Stomach smooth muscle (tissue), 2 donors: ENCODE measurements at regions not wholly inside any gene's neighbourhood (a gene's known extent, or its start where the extent isn't known, plus 50 kb on each side); places are given as distances from the start of the nearest gene placed in this dataset.

Source experiments
- H3K27ac ChIP-seq: one replicate; pipeline ENCODE4 v1.7.0; 2013; ENCODE audit warnings: mild to moderate bottlenecking, low read length, inconsistent platforms
- H3K27me3 ChIP-seq, 2 donors: one replicate each; pipeline ENCODE4 v1.7.0; 2013; ENCODE audit warnings: low read length in 2 of 2; ENCODE audit not compliant: insufficient read depth in 2 of 2, control insufficient read depth in 1 of 2
- H3K36me3 ChIP-seq, 2 donors: one replicate each; pipeline ENCODE4 v1.7.0; 2013; ENCODE audit warnings: low read length in 2 of 2; ENCODE audit not compliant: control insufficient read depth in 2 of 2, insufficient read depth in 2 of 2
- H3K4me1 ChIP-seq: one replicate; pipeline ENCODE4 v1.7.0; 2013; ENCODE audit warnings: low read length; ENCODE audit not compliant: control insufficient read depth, insufficient read depth
- H3K4me3 ChIP-seq, 2 donors: one replicate each; pipeline ENCODE4 v1.7.0; 2013; ENCODE audit warnings: low read length in 2 of 2
- H3K9ac ChIP-seq, 2 donors: one replicate each; pipeline ENCODE4 v1.7.0; 2013; ENCODE audit warnings: low read length in 2 of 2, mild to moderate bottlenecking in 1 of 2
- H3K9me3 ChIP-seq, 2 donors: one replicate each; pipeline ENCODE4 v1.7.0; 2013; ENCODE audit warnings: low read length in 2 of 2; ENCODE audit not compliant: control insufficient read depth in 2 of 2
- donor health status: healthy.
- donor health status: Pancreatic carcinoma.

DNA sequence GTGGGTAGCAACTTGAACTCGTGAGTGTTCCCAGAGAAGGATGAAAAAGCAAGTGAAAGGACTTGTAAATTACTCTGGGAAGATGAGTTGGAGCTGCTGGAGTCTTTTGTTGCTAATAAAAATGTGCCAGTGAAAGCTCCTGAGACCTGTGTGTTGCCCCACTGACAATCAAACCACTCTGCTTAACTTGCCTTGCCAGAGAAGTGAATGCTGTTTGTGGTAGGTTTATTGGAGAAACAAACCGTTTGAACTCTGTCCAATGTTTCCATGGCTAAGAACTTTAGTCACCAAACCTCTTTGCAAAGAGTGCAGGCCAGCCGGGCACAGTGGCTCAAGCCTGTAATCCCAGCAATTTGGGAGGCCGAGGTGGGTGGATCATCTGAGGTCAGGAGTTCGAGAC, 586.9 kb downstream of the PCDH7 start:
- Histone ChIP-seq H3K9me3 (no peaks in the 10 kb centered on the region), H3K4me1 (no peaks in the 10 kb centered on the region), H3K9ac (no peak overlapping the region), H3K4me3 (no peak overlapping the region), H3K27ac (no peak overlapping the region), H3K36me3 (no peaks in the 10 kb centered on the region), H3K27me3 (no peaks in the 10 kb centered on the region)

DNA sequence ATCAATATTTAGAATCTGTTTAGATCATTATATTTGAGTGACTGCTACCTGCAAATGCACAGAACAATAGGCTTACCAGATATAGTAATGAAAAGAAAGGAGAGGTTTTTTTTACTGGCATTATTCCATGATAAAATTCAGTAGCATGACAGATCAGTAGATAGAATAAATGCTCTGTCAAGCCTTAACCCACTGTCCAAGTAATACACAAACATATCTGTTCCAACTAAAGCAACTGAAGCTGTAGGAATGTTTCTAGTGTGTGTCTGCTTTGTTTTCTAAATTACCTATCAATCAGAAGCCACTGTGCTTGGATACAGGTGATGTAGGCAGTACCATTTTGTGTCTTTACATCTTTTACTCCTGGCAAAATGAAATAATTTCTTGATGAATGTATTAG, 604.6 kb downstream of the PCDH7 start:
- no peaks in the 10 kb centered on the region for H3K36me3 ChIP-seq

DNA sequence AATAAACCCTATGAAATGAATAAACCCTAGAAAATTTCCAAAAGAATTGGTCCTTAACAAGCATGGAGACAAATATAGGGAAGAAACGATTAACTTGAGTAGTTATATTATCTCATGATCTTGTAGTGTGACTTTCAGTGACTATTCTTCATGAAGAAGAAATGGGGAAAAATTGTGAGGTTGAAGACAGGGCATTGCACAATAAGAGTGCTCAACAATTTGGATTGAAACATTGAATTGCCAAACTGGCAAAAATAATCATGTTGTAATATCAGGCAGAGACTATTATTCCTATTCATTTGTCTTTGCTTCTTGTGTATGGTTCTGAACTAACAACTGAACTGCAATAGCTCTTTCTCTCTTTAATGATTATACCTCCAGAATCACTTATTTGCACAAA, 605.1 kb downstream of the PCDH7 start:
- Histone ChIP-seq H3K27ac (no peak overlapping the region), H3K4me3 (no peak overlapping the region), H3K4me1 (no peaks in the 10 kb centered on the region), H3K9ac (no peak overlapping the region), H3K9me3 (no peaks in the 10 kb centered on the region), H3K36me3 (no peaks in the 10 kb centered on the region), H3K27me3 (no peaks in the 10 kb centered on the region)

More for the DNA sequence above, 604.6 kb downstream of the PCDH7 start:
- H3K9ac ChIP-seq = no peak overlapping the region
- no peaks in the 10 kb centered on the region for H3K4me1 ChIP-seq
- H3K4me3 ChIP-seq = no peak overlapping the region
- H3K27ac ChIP-seq = no peak overlapping the region
- no peaks in the 10 kb centered on the region for H3K9me3 ChIP-seq
- H3K27me3 ChIP-seq = no peaks in the 10 kb centered on the region

- Histone ChIP-seq H3K27me3 (no peaks in the 10 kb centered on the region), H3K9ac (no peak overlapping the region), H3K36me3 (no peaks in the 10 kb centered on the region), H3K4me1 (no peaks in the 10 kb centered on the region), H3K27ac (no peak overlapping the region), H3K4me3 (no peak overlapping the region), H3K9me3 (no peaks in the 10 kb centered on the region)
Observed at GRCh38 chr4:31327031-31327430, 606.9 kb downstream of the PCDH7 start.

DNA sequence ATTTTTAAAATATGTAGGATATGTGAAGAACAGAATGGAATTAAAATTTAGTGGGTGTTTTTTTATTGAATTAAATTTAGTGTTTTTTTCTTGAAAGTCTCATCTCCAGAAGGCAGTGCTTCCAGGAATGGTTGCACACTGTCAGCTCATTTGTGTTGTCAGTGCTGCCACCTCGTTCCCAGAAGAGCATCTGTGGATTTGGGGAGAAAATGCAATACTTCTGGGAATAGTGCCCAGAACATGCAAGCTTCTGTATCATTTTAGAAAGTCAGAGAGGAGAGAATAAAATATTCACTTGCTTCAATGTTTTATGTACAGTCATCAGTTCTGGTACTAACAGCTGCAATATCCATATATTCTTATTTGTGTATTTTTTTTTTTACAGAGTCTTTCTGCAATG, 608.8 kb downstream of the PCDH7 start:
- no peaks in the 10 kb centered on the region for H3K36me3 ChIP-seq
- H3K27ac ChIP-seq = no peak overlapping the region
- H3K27me3 ChIP-seq = no peaks in the 10 kb centered on the region
- no peak overlapping the region for H3K9ac ChIP-seq
- H3K4me3 ChIP-seq = no peak overlapping the region
- no peaks in the 10 kb centered on the region for H3K4me1 ChIP-seq
- H3K9me3 ChIP-seq = no peaks in the 10 kb centered on the region

GRCh38 chr4:31334086-31334910, 614.1 kb downstream of the PCDH7 start:
- Histone ChIP-seq H3K4me3 (no peak overlapping the region), H3K27me3 (no peaks in the 10 kb centered on the region), H3K27ac (no peak overlapping the region), H3K9me3 (no peaks in the 10 kb centered on the region), H3K4me1 (no peaks in the 10 kb centered on the region), H3K36me3 (no peaks in the 10 kb centered on the region), H3K9ac (no peak overlapping the region)

DNA sequence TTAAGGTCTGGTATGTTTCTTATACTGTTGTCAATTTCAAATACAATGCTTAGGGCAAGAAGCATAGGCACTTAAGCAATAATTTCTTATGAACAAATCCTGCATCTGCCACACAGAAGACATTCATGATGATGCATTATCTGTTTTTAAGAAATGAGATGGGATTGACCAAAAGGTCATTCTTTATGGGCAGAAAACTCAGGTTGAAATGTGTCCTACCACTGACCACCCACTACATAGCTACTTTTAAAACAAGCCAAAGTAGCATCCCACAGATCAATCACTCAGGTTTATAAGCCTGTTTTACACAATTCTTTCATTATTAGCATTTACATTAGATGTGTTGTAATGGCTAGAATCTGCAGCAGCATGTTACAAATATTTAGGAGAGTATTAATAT, 617.8 kb downstream of the PCDH7 start:
- Histone ChIP-seq H3K27ac (no peak overlapping the region), H3K9me3 (no peaks in the 10 kb centered on the region), H3K4me3 (no peak overlapping the region), H3K4me1 (no peaks in the 10 kb centered on the region), H3K36me3 (no peaks in the 10 kb centered on the region), H3K27me3 (no peaks in the 10 kb centered on the region), H3K9ac (no peak overlapping the region)

DNA sequence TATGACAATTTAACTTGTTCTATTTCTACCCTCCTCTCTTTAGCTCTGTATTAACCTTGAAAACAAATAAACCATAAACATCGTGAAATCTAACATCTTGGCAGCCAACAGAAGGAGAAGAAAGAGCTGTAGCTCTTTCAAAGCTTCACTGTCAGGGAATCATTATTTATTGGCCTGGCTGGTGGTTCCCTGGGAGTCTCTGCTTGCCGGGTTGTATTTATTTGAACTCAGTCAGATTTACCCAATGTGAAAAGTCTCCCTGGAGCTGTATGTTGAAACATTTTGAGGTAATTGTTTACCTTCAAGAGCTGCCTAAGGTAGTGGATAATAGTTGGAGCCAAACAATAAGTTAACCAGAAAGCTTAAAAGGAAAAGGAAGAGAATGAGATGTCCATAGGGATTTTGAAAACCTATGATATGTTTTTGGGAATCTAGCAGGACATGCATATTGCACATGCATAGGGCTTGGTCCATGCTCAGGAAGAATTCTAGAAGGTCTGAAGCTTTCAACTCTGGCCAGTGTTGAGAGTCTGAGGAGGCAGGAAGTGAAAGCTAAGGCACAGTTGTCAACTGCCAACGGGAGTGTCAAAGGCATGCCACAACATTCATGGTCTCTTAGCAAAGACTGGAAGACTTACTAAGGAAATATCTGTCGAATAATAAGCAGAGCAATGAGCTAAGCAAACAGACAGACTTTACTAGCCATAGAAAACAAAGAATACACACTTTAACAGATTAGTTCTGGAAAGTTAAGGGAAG, 621.6 kb downstream of the PCDH7 start:
- H3K4me1 ChIP-seq = no peaks in the 10 kb centered on the region
- no peak overlapping the region for H3K27ac ChIP-seq
- no peaks in the 10 kb centered on the region for H3K36me3 ChIP-seq

DNA sequence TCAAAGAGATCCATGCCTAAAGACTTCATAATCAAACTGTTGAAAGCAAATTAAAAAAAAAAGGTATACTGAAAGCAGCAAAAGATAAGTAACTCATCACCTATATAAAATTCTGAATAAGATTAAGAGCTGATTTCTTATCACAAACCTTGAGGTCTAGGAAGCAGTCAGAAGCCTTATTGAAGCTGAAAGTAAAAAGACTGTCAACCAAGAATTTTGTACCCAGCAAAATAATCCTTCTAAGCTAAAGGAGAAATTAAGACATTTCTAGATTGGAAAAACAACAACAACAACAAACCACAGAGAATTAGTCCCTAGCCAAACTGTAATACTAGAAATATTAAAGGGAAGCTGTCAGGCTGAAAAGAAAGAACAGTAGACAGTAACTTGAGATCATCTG, 622.9 kb downstream of the PCDH7 start:
- Histone ChIP-seq H3K27me3 (no peaks in the 10 kb centered on the region), H3K36me3 (no peaks in the 10 kb centered on the region), H3K4me1 (no peaks in the 10 kb centered on the region), H3K9ac (no peak overlapping the region), H3K27ac (no peak overlapping the region), H3K9me3 (no peaks in the 10 kb centered on the region), H3K4me3 (no peak overlapping the region)

More for the DNA sequence above, 621.6 kb downstream of the PCDH7 start:
- no peak overlapping the region for H3K9ac ChIP-seq
- H3K9me3 ChIP-seq = no peaks in the 10 kb centered on the region
- no peaks in the 10 kb centered on the region for H3K27me3 ChIP-seq
- H3K4me3 ChIP-seq = no peak overlapping the region

DNA sequence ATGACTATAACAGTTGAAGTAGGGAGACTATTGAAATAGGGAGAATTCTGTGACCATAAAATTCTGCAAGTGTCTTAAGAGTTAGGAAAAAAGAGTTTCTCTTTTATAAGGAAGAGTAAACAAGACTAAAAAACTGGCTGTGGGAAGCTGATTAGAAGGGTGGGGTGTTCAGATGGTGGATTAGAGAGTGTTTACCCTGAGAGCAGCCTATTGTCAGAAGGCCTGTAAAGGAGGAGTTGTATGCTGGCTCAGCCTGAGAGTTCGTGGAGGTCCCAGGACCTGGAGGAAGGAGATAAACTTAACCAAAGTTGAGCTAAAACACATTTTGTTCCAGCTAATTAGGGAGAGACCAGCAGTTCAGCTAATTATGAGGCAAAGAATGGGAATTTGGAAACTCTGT, 629.7 kb downstream of the PCDH7 start:
- Histone ChIP-seq H3K9me3 (no peaks in the 10 kb centered on the region), H3K27ac (no peak overlapping the region)

DNA sequence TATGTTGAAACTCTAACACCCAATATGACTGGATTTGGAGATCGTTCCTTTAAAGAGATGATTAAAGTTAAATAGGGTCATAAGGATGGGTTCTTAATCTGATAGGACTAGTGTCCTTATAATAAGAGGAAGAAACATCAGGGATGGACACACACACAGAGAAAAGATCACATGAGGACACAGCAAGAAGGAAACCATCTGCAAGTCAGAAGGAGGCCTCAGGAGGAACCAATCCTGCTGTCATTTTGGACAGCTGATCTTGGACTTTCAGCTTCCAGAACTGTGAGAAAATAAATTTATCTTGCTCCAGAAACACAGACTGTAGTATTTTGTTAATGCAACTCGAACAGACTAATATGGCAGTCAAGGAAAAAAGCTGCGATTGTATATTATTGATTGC, 631.5 kb downstream of the PCDH7 start:
- no peaks in the 10 kb centered on the region for H3K9me3 ChIP-seq
- H3K36me3 ChIP-seq = no peaks in the 10 kb centered on the region
- H3K9ac ChIP-seq = no peak overlapping the region
- H3K27ac ChIP-seq = no peak overlapping the region
- H3K27me3 ChIP-seq = no peaks in the 10 kb centered on the region
- H3K4me1 ChIP-seq = no peaks in the 10 kb centered on the region
- H3K4me3 ChIP-seq = no peak overlapping the region

More for the DNA sequence above, 629.7 kb downstream of the PCDH7 start:
- Histone ChIP-seq H3K9ac (no peak overlapping the region), H3K4me3 (no peak overlapping the region), H3K4me1 (no peaks in the 10 kb centered on the region), H3K36me3 (no peaks in the 10 kb centered on the region), H3K27me3 (no peaks in the 10 kb centered on the region)
